HL-60/S4 treated with retinoic acid at 250 ng/mL for 4 days and 3 days (cell line): ENCODE measurements at regions not wholly inside any gene's neighbourhood (a gene's known extent, or its start where the extent isn't known, plus 50 kb on each side); places are given as distances from the start of the nearest gene placed in this dataset.

Experiments
- in situ Hi-C: fragments of 300-500 bp; cut with MboI; formaldehyde crosslinking; loops from 2 replicates; pipeline ENCODE4 v1.7.0; 2022; ENCODE audit warnings: low sequenced_read_pairs

DNA sequence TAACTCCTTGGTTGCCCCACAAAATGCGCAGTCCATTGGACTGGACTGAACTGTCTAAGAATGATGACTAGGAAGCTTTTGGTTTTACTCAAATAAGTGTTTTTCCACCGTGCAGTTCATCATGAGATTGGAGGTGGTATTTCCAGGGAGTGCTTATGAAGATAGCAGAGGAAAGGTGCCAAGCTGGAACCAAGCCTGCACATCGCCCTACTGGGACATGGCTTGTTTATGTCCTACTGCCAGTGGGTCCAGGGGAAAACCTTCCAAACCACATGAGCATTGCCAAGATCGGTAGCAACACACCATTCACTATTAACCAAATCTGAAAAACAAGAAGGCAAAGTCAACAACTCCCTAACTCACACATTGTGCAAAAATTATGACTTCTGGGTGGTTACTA is 54.7 kb upstream of the DSCAM start:
- in situ Hi-C loops = no loop called here

- in situ Hi-C loops = no loop called here
These were observed 55.3 kb upstream of the DSCAM start for GRCh38 chr21:40902299-40902698.

DNA sequence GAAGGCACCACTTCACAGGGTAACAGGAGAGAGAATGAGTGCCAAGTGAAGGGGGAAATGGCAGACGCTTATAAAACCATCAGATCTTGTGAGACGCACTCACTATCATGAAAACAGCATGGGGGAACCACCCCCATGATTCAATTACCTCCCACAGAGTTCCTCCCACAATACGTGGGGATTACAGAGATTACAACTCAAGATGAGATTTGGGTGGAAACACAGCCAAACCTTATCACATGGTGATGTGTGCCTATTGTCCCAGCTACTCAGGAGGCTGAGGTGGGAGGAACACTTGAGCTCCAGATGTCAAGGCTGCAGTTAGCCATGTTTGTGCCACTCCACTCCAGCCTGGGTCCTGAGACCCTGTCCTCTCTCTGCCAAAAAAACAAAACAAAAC is 56.0 kb upstream of the DSCAM start:
- in situ Hi-C loops = no loop called here

DNA sequence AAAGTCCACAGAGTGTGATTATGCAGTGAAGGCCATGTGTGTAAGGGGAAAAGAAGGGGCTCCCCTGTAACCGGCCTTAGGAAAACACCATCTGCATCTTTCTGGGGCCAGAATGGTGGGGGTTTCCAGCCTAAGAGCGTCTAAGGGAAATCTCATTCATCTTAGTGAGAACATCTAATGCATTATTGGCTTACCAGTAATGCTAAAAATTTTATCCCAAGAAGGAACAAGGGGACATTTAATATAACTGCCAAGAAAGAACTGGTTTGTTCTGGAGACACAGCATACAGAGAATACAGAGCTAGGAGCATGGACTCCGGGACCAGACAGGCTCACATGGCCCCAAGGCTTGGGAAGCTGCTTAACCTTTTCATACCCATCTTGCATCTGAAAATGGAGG is 58.3 kb upstream of the DSCAM start:
- in situ Hi-C loops = no loop called here

GRCh38 chr21:40912375-40912774 is 65.4 kb upstream of the DSCAM start:
- in situ Hi-C loops = no loop called here

GRCh38 chr21:40915114-40915513 is 68.2 kb upstream of the DSCAM start:
- in situ Hi-C loops = no loop called here

- in situ Hi-C loops = no loop called here
These were observed 76.4 kb upstream of the DSCAM start for GRCh38 chr21:40923407-40923806.

GRCh38 chr21:40923901-40924300 is 76.9 kb upstream of the DSCAM start:
- in situ Hi-C loops = no loop called here

GRCh38 chr21:40924641-40925040 is 77.7 kb upstream of the DSCAM start:
- in situ Hi-C loops = no loop called here

GRCh38 chr21:40926238-40926637 is 79.3 kb upstream of the DSCAM start:
- in situ Hi-C loops = no loop called here

DNA sequence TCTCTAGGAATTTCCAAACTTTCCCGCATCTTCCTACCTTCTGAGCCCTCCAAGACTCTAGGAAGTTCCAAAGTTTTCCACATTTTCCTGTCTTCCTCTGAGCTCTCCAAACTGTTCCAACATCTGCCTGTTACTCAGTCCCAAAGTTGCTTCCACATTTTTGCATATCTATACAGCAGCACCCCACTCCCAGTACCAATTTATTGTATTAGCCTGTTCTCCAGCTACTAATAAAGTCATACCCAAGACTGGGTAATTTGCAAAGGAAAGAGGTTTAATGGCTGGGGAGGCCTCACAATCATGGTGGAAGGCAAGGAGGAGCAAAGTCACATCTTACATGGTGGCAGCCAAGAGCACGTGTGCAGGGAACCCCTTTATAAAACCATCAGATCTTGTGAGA is 82.9 kb upstream of the DSCAM start:
- in situ Hi-C loops = no loop called here

DNA sequence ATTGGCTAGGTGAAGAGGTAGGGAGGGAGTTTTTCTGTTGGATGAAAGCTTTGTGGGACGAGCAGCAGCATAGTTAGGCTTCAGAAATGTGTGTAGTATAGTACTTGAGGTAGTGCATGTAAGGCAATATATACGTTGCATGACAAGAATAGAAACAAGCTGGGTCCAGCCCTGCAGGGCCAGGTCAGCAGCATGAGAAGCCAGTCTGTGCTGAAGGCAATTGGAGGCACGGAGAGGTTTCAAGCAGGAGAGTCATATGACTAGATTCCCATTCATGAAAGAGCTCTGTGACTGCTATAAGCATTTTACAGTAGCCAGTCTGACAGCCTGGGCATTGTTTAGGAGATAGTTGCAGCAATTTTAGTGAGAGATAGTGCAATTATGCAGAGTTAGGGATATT is 84.2 kb upstream of the DSCAM start:
- in situ Hi-C loops = no loop called here

GRCh38 chr21:40936178-40936577 is 89.2 kb upstream of the DSCAM start:
- in situ Hi-C loops = no loop called here

DNA sequence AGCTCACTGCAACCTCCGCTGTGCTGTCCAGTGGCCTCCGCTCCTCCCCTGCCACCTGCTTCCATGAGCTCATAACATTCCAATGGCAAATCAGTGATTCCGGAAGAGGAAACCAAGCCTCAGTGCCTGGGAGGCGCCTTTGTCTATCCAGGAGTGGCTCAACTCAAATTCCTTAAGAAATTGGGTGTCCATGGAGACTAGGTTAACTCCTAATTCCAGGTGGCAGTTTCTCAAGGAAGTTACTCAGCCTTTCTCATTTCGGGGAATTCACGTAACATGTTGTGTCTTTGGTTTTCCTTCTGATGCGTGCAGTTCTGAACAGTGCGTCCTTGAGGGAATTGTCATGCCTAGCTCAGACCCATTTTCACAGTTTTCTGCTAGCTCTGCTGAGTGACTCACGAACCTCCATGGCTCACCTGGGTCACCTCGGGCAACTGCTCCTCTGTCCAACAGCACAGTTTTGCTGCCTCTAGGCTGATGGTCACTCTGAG is 89.9 kb upstream of the DSCAM start:
- in situ Hi-C loops = no loop called here

DNA sequence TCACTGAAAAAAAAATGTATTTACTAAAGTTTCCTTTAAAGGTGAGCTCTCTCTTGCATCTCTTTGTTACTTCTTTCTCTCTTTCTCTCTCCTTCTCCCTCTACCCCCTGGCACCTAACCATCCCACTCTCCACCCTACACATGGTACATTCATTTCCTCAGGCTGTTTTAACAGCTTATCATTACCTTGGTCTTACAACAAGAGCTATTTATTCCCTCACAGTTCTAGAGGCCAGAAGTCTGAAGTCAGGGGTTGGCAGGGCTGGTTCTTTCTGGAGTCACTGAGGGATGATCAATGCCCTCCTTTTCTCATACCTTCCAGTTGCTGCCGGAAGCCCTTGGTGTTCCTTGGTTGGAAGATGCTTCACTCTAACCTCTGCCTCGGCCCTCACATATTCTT is 91.1 kb upstream of the DSCAM start:
- in situ Hi-C loops = no loop called here

DNA sequence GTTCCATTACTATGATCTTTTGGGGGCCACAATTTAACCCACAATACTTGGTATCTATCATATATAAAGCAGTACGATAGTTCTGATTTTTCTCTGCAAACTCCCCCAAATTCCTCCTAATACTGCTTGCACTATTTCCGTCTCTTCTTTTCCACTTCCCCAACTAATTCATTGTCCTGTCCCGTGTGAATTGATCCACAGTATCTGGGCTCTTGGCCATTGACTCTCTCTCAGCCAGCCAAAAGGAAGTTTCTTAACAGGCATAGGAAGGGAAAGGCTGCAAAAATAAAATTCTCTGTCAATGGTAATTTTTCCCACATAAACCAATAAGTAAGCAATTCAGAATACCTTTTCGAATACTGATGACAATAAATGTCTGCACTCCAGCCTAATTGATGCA is 91.7 kb upstream of the DSCAM start:
- in situ Hi-C loops = no loop called here

- in situ Hi-C loops = no loop called here
These were observed 100.8 kb upstream of the DSCAM start for GRCh38 chr21:40947713-40948112.

- in situ Hi-C loops = no loop called here
These were observed 104.0 kb upstream of the DSCAM start for GRCh38 chr21:40950970-40951369.

- in situ Hi-C loops = no loop called here
These were observed 105.8 kb upstream of the DSCAM start for GRCh38 chr21:40952551-40953323.

- in situ Hi-C loops = no loop called here
These were observed 117.7 kb upstream of the DSCAM start for GRCh38 chr21:40964691-40965090.

- in situ Hi-C loops = no loop called here
These were observed 120.8 kb upstream of the DSCAM start for GRCh38 chr21:40967771-40968170.

GRCh38 chr21:40972151-40972550 is 125.2 kb upstream of the DSCAM start:
- in situ Hi-C loops = no loop called here
